A549 (cell line): ENCODE measurements at regions not wholly inside any gene's neighbourhood (a gene's known extent, or its start where the extent isn't known, plus 50 kb on each side); places are given as distances from the start of the nearest gene placed in this dataset.

Source experiments
- ATAC-seq, 2 experiments: fragments of 200-7000 bp in 1 of 2; fragments of >200 bp in 1 of 2; cut with Nextera tagmentation in 1 of 2; cut with Tn5 transposase in 1 of 2; 3 replicates each; pipeline versions ENCODE4 v1.8.0 to v1.9.1; 2018 to 2020; ENCODE audit warnings: mild to moderate bottlenecking in 1 of 2, moderate library complexity in 1 of 2
- CTCF ChIA-PET: fragments of 300-600 bp; sonication (Branson Sonifier 250); formaldehyde crosslinking; extraction: SDS; loops from one replicate; lab custom pipeline; 2021; ENCODE audit warnings: antibody characterized with exemption, inconsistent platforms; lab: Yijun Ruan, JAX
- POLR2A ChIA-PET: fragments of 350-600 bp; formaldehyde crosslinking; extraction: SDS; loops from one replicate; lab custom pipeline; 2021; ENCODE audit warnings: antibody characterized with exemption, inconsistent platforms; lab: Yijun Ruan, JAX
- DNase-seq, 2 experiments: peaks; one replicate each; pipeline versions ENCODE4 v3.0.0 to v3.0.0-alpha.2; 2011 to 2016; ENCODE audit warnings: low read depth in 1 of 2, low spot score in 1 of 2
- FAIRE-seq: peaks from 2 replicates; lab custom pipeline; 2011; peaks lifted over from hg19 to GRCh38; lab: Jason Lieb, UNC
- H3K27ac ChIP-seq, 2 experiments: fragments of >200 bp; sonication (Bioruptor Twin); formaldehyde crosslinking; 3 replicates each; pipeline ENCODE4 v1.5.1; 2016 to 2017
- H3K4me1 ChIP-seq: fragments of >200 bp; sonication (Bioruptor Twin); formaldehyde crosslinking; 3 replicates; pipeline ENCODE4 v1.6.1; 2016
- H3K4me2 ChIP-seq: fragments of >200 bp; sonication (Bioruptor Twin); formaldehyde crosslinking; 3 replicates; pipeline ENCODE4 v1.6.1; 2016
- H3K4me3 ChIP-seq: fragments of >200 bp; sonication (Bioruptor Twin); formaldehyde crosslinking; 3 replicates; pipeline ENCODE4 v1.5.1; 2016
- H3K9me3 ChIP-seq: fragments of >200 bp; sonication (Bioruptor Twin); formaldehyde crosslinking; 3 replicates; pipeline ENCODE4 v1.6.1; 2016
- BHLHE40 ChIP-seq: IDR thresholded peaks from 2 replicates; pipeline ENCODE4 v1.6.1; 2012; ENCODE audit warnings: low read depth, low read length, inconsistent platforms
- CBX8 ChIP-seq: fragments of 200-600 bp; sonication (generic); IDR thresholded peaks from 2 replicates; pipeline ENCODE4 v1.6.1; 2016
- CEBPB ChIP-seq, 2 experiments: fragments of >200 bp in 1 of 2; sonication (Bioruptor Twin) in 1 of 2; formaldehyde crosslinking in 1 of 2; IDR thresholded peaks; 2 replicates each; pipeline ENCODE4 v1.6.1; 2012 to 2016
- CHD2 ChIP-seq: fragments of 150-350 bp; IDR thresholded peaks from 2 replicates; pipeline ENCODE4 v1.6.1; 2014; ENCODE audit warnings: low read length; ENCODE audit not compliant: partially characterized antibody
- CHD4 ChIP-seq: fragments of 200-600 bp; sonication (generic); IDR thresholded peaks from 2 replicates; pipeline ENCODE4 v1.6.1; 2016; ENCODE audit warnings: antibody characterized with exemption, mild to moderate bottlenecking, borderline replicate concordance
- CTCF ChIP-seq: fragments of >200 bp; sonication (Bioruptor Twin); formaldehyde crosslinking; IDR thresholded peaks from 3 replicates; pipeline ENCODE4 v1.5.1; 2016
- EHF ChIP-seq: fragments of 250-450 bp; sonication (Bioruptor Pico); IDR thresholded peaks from 2 replicates; pipeline ENCODE4 v1.5.0; 2020; ENCODE audit warnings: mild to moderate bottlenecking
- EP300 ChIP-seq, 2 experiments: fragments of >200 bp; sonication (Bioruptor Twin); formaldehyde crosslinking; IDR thresholded peaks; 2 replicates in 1 of 2; 3 replicates in 1 of 2; pipeline ENCODE4 v1.6.1; 2016 to 2017
- ESRRA ChIP-seq: fragments of 150-350 bp; IDR thresholded peaks from 2 replicates; pipeline ENCODE4 v1.6.1; 2014; ENCODE audit warnings: mild to moderate bottlenecking, low read length, borderline replicate concordance
- FOSL2 ChIP-seq, 2 experiments: fragments of 450-650 bp in 1 of 2; fragments of >200 bp in 1 of 2; sonication (Bioruptor Twin) in 1 of 2; formaldehyde crosslinking; IDR thresholded peaks; 2 replicates each; pipeline versions ENCODE4 v1.5.0 to v1.6.1; 2016 to 2020; ENCODE audit warnings: mild to moderate bottlenecking in 1 of 2, moderate library complexity in 1 of 2
- HDAC2 ChIP-seq: fragments of 200-600 bp; sonication (generic); IDR thresholded peaks from 2 replicates; pipeline ENCODE4 v1.6.1; 2016
- HOXB5 ChIP-seq: fragments of 250-450 bp; sonication (Bioruptor Pico); IDR thresholded peaks from 2 replicates; pipeline ENCODE4 v1.5.0; 2020; ENCODE audit warnings: mild to moderate bottlenecking, moderate library complexity
- KDM5A ChIP-seq: fragments of 200-600 bp; sonication (generic); IDR thresholded peaks from 2 replicates; pipeline ENCODE4 v1.6.1; 2016; ENCODE audit warnings: antibody characterized with exemption, mild to moderate bottlenecking
- MAZ ChIP-seq: fragments of 150-350 bp; IDR thresholded peaks from 2 replicates; pipeline ENCODE4 v1.6.1; 2014; ENCODE audit warnings: antibody characterized with exemption, low read depth, low read length, borderline replicate concordance
- NFE2L2 ChIP-seq: fragments of 150-350 bp; conservative IDR thresholded peaks from 2 replicates; pipeline ENCODE4 v1.6.1; 2014; ENCODE audit warnings: low read length
- NPAS2 ChIP-seq: fragments of 250-450 bp; sonication (Bioruptor Pico); IDR thresholded peaks from 2 replicates; pipeline ENCODE4 v1.8.0; 2022; ENCODE audit warnings: mild to moderate bottlenecking, moderate library complexity, borderline replicate concordance
- RAD21 ChIP-seq, 2 experiments: fragments of >200 bp in 1 of 2; sonication (Bioruptor Twin) in 1 of 2; formaldehyde crosslinking in 1 of 2; IDR thresholded peaks in 1 of 2; conservative IDR thresholded peaks in 1 of 2; 2 replicates in 1 of 2; 3 replicates in 1 of 2; pipeline ENCODE4 v1.6.1; 2012 to 2018; ENCODE audit warnings: inconsistent platforms in 1 of 2
- RCOR1 ChIP-seq: fragments of 150-350 bp; IDR thresholded peaks from 2 replicates; pipeline ENCODE4 v1.6.1; 2014; ENCODE audit warnings: antibody characterized with exemption, low read length, low read depth
- RFX5 ChIP-seq: fragments of 450-650 bp; IDR thresholded peaks from 2 replicates; pipeline ENCODE4 v1.7.1; 2014; ENCODE audit warnings: antibody characterized with exemption, mild to moderate bottlenecking, moderate library complexity
- RNF2 ChIP-seq: fragments of 200-600 bp; sonication (generic); IDR thresholded peaks from 2 replicates; pipeline ENCODE4 v1.6.1; 2016; ENCODE audit warnings: low read depth, mild to moderate bottlenecking, antibody characterized with exemption, moderate library complexity, borderline replicate concordance
- SMC3 ChIP-seq: fragments of >200 bp; sonication (Bioruptor Twin); formaldehyde crosslinking; IDR thresholded peaks from 3 replicates; pipeline ENCODE4 v1.6.1; 2018; ENCODE audit warnings: inconsistent platforms
- WGBS: methylation state at CpG from one replicate; pipeline ENCODE4 v1.1.6; 2017; ENCODE audit errors: missing lambda C conversion rate; 5-methylcytosine and 5-hydroxymethylcytosine counted together
- TF ChIP-seq, protein P1 (sequence below): fragments of 250-450 bp; sonication (Bioruptor Pico); IDR thresholded peaks from 2 replicates; pipeline ENCODE4 v1.5.0; 2020; ENCODE audit warnings: low read depth, mild to moderate bottlenecking, moderate library complexity
- TF ChIP-seq, protein P2 (sequence below): fragments of >200 bp; sonication (Bioruptor Twin); formaldehyde crosslinking; IDR thresholded peaks from 3 replicates; pipeline ENCODE4 v1.6.1; 2016

DNA sequence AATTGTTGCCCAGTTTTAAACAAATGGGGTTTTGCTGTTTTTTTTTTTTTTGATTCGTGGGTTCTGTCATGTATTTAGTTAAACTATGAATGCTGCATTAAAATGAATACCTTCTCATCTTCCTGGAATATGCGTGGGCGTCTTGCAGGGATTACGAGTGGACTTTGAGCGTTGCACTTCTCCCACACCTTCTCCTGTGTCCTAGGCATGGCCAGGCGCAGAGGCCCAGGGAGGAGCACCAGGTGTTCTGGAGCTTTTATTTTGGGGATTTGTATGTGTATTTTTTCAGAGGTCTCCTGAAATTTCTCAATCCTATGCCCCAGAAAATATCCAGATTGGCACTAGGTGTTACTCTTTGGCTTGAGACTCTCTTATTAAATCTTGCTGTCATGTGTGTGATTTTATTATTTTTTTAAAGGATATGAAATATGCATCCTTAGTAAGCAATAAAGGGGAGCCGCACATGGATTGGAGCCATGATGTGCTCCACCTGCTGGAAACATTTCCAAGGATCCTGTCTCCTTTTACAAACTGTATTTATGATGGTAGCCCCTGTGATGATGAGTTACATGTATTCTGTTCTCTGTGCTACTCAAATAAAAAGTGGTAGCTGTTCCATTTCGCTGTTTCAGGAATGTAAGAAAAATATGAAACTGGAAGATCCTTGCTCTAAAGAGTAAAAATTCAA, 482.2 kb upstream of the KLF6 start:
- peak in 1 of 2 experiments; percentile 23 for DNase-seq
- 72% methylated on average over 8 of the region's 8 CpGs for WGBS
- H3K4me1 ChIP-seq = peaks cover 18% of the 10 kb centered on the region
- peak; percentile 37 to 48; a peak in 3 of 5 replicates for TF ChIP-seq RAD21 (conservative IDR thresholded peaks at IDR 0.05 in 1 of 2, IDR thresholded peaks at IDR 0.05 in 1 of 2)
- peak; percentile 36 for TF ChIP-seq CTCF
- no peak for TF ChIP-seq RNF2
- peak; percentile 62 for TF ChIP-seq SMC3
- ChIA-PET POLR2A (interaction anchor here (0.6 kb wide), 1 partner anchor 799 kb away, joined by 3 read pairs; no protein-coding TSS in a partner anchor), CTCF (interaction anchor here (0.7 to 1.6 kb wide), 10 partner anchors 9 to 1070 kb away, joined by 3 to 5 read pairs (median 3); no protein-coding TSS in a partner anchor)
- H3K4me3 ChIP-seq = no peak overlapping the region
- H3K4me2 ChIP-seq = no peak overlapping the region
- no peak for FAIRE-seq
- H3K27ac ChIP-seq = peak overlapping the region in 1 of 2 experiments; percentile 14; a peak in 1 of 6 replicates
- no peaks in the 10 kb centered on the region for H3K9me3 ChIP-seq
- no peak for ATAC-seq

DNA sequence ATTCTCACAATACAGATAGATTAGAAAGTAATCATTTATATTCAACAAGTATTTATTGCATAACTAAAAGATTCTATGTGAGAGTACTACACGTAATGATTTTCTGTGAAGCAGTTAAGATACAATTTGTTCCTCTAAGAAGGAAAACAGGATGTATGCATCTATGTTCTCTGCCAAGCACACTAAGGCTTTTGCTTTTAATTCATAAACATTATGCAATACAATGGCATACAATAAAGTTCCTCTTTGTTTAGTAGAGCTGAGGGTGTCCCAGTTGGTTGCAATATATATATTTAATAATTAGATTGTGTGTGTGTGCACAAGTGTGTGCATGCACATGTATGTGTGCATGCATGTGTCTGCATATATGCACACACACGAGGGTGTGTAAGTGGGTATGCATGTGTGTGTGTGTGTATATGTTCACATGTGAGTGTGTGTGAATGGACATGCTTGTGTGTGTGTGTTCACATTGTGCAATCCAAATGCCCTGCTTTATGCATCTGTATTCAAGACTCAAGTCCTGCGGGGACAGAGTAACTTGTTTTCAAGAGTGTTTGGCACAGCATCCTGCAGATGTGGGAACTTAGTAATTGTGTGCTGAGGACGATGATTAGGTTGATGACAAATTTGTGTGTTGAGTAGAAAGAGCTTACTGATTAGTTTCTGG, 481.5 kb upstream of the KLF6 start:
- ChIA-PET POLR2A (no interaction called here), CTCF (interaction anchor here (0.7 to 1.6 kb wide), 8 partner anchors 10 to 831 kb away, joined by 3 to 5 read pairs (median 3); no protein-coding TSS in a partner anchor)
- TF ChIP-seq KDM5A = no peak
- no peak for TF ChIP-seq EP300 (IDR thresholded peaks at IDR 0.05)
- TF ChIP-seq, protein P1, sequence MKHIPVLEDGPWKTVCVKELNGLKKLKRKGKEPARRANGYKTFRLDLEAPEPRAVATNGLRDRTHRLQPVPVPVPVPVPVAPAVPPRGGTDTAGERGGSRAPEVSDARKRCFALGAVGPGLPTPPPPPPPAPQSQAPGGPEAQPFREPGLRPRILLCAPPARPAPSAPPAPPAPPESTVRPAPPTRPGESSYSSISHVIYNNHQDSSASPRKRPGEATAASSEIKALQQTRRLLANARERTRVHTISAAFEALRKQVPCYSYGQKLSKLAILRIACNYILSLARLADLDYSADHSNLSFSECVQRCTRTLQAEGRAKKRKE (CRISPR knock-in tag) = no peak
- no peak for TF ChIP-seq BHLHE40
- no peak for TF ChIP-seq HDAC2
- no peak for TF ChIP-seq SMC3
- no peak for TF ChIP-seq ESRRA
- no peak for TF ChIP-seq RCOR1
- no peak for TF ChIP-seq CHD2
- no peak for TF ChIP-seq CEBPB (IDR thresholded peaks at IDR 0.05)
- TF ChIP-seq MAZ = no peak
- TF ChIP-seq FOSL2 (IDR thresholded peaks at IDR 0.05) = no peak
- no peak for TF ChIP-seq FOSL2 (CRISPR knock-in tag; IDR thresholded peaks at IDR 0.05)
- TF ChIP-seq RFX5 = no peak
- TF ChIP-seq, protein P2, sequence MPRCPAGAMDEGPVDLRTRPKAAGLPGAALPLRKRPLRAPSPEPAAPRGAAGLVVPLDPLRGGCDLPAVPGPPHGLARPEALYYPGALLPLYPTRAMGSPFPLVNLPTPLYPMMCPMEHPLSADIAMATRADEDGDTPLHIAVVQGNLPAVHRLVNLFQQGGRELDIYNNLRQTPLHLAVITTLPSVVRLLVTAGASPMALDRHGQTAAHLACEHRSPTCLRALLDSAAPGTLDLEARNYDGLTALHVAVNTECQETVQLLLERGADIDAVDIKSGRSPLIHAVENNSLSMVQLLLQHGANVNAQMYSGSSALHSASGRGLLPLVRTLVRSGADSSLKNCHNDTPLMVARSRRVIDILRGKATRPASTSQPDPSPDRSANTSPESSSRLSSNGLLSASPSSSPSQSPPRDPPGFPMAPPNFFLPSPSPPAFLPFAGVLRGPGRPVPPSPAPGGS = no peak
- TF ChIP-seq NFE2L2 = no peak
- TF ChIP-seq NPAS2 (CRISPR knock-in tag) = no peak
- TF ChIP-seq HOXB5 (CRISPR knock-in tag) = no peak
- no peak for TF ChIP-seq CHD4
- TF ChIP-seq CBX8 = no peak
- no peak for TF ChIP-seq EHF (CRISPR knock-in tag)
- FAIRE-seq (no peak), DNase-seq (no peak), ATAC-seq (no peak)
- Histone ChIP-seq H3K9me3 (no peaks in the 10 kb centered on the region), H3K4me2 (no peak overlapping the region), H3K4me1 (peaks cover 18% of the 10 kb centered on the region), H3K27ac (no peak overlapping the region; a peak in 1 of 6 replicates), H3K4me3 (no peak overlapping the region)
- 86% methylated on average over 4 of the region's 4 CpGs for WGBS
